DOHH2 (cell line): ENCODE measurements at regions not wholly inside any gene's neighbourhood (a gene's known extent, or its start where the extent isn't known, plus 50 kb on each side); places are given as distances from the start of the nearest gene placed in this dataset.

ENCODE experiments used
- CTCF ChIP-seq: fragments of 200-600 bp; sonication (generic); IDR thresholded peaks from one replicate; pipeline ENCODE4 v1.5.1; 2014; ENCODE audit warnings: antibody characterized with exemption, mild to moderate bottlenecking, low read depth, low read length; ENCODE audit not compliant: poor library complexity, severe bottlenecking
- EZH2phosphoT487 ChIP-seq: fragments of 200-600 bp; sonication (generic); IDR thresholded peaks from 2 replicates; pipeline ENCODE4 v1.6.1; 2017; ENCODE audit warnings: borderline replicate concordance, mild to moderate bottlenecking, antibody characterized with exemption, low read length, moderate library complexity, mixed read lengths

- TF ChIP-seq CTCF (no peak), EZH2phosphoT487 (no peak)
Observed at GRCh38 chr7:45515346-45515745, 58.8 kb upstream of the ADCY1 start.
